Activated CD4-positive, alpha-beta T cell treated with anti-CD3 and anti-CD28 coated beads for 48 hours (primary cell): ENCODE measurements at regions not wholly inside any gene's neighbourhood (a gene's known extent, or its start where the extent isn't known, plus 50 kb on each side); places are given as distances from the start of the nearest gene placed in this dataset.
A peak's percentile ranks its signal among the peaks of the same experiment; 100 is the strongest.
"Not testable (repeated sequence)": the region's sequence is repeated elsewhere in the genome, so short reads cannot be mapped to it uniquely, and the experiment has no call there.

Experiments
- DNase-seq: peaks from one replicate; pipeline ENCODE4 v3.0.0-alpha.2; 2020

DNA sequence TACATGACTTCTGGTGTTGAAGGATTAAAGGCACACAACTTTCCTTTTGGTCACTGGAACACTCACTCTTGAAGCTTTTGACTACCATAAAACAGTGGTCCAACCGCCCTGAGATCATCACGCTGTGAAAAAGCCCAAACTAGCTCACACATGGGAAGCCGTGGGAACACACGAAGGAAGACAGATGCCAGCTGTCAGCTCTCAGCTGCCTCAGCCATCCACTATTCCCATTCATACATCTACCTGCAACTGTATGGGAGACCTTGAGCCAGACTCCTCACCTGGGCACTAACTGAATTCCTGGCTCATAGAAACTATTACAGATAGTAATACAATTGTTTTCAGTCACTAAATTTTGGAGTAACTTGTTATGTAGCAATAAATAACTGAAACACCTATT, 246.1 kb downstream of the MSX2 start:
- no peak for DNase-seq

DNA sequence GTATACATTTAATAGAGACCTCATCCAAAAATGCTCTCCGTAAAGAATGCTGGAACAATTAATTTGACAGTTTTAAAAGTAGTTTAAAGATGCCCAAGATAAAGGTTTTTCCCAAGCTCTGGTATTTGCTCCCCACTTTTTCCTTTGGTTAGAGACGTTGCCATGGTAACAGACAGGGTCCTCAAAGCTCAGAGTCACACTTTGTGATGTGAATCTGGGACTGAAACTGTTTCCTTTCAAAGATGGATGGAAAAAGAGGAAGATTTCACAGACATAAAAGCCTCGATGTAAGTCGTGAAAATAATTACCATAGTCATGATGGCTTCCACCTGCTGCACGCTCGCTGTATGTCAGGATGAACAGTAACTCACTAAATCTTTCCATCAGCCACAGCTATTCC, 229.5 kb downstream of the MSX2 start:
- no peak for DNase-seq

DNA sequence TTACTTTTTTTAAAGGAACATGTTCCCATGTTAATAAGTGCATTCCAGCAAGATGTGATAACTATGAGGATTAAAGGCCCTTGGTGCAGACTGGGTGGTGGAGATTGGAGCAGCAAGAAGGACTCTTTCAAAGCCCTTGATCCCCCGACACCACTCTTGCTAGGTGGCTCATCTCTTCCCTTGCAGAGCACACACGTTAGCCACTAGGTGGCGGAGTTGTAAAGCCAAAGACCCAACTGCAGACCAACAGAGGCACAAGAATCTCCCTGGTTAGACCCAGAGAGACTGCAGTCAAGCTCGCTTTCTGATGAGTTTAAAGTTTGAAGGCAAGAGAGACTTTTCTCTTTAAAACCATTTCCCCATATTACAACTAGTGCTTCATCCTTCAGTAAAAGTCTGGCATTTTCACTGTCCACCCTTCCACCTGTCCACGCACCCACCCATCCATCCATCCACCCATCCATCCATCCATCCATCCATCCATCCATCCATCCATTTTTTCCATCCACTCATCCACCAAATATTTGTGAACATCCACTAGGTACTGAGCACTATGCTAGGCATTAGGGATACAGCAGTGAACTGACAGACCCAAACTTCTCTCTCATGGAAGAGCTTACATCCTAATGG, 226.9 kb downstream of the MSX2 start:
- DNase-seq, result peak; percentile 69

DNA sequence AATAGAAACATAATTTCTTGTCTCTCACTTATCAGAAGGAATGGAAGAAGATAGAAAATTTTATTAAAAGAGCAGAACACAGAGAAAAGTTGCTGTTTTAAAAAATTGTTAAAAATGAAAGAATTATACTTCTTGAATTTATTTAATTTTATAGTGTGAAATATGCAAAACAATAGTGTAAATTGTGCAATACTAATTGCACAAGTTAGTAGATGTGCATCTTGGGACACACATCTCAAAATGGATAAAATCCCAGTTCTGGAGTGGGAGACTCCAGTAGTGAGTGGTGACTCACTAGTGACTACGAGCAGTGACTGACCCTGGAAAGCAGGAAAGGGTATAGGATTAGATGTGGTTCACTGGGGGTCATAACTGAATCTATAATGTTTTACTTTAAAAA, 223.2 kb downstream of the MSX2 start:
- no peak for DNase-seq

DNA sequence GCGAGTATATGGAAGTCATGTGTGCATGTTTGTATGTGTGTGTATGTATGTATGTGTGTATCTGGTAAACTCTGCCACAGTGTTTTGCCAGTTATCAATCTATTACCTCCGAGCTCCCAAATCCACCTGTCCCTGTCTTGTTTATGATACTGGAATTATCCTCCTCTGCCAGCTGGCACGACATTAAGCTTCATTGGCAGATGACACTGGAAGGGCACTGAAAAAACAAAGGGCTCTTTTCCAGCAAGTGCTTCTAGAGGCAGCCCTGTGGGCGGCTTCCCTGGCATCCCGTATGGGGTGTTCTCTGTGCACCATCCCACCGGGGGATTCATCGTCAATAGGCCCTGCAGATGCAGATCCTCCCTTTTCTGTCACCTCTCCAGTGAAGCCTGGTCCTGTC, 221.5 kb downstream of the MSX2 start:
- DNase-seq, result no peak

DNA sequence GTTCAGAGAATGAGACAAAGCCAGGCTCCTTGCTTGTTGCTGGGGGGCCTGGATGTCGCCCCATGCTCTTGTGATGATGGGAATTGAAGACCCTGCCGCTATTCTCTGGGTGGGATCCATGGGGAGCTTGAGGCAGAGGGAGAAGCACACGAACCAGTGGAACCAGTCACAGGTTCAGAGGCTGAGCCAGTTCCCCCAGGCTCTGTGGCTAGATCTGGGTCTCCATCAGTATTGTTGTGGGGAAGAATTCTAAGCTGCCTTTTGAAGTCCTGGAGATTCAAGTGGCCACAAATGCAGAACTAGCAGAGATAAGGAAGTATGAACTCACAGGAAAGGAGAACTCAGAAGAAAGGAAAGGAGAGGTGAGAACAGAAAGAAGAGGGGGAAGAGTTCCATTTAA, 219.4 kb downstream of the MSX2 start:
- no peak for DNase-seq

DNA sequence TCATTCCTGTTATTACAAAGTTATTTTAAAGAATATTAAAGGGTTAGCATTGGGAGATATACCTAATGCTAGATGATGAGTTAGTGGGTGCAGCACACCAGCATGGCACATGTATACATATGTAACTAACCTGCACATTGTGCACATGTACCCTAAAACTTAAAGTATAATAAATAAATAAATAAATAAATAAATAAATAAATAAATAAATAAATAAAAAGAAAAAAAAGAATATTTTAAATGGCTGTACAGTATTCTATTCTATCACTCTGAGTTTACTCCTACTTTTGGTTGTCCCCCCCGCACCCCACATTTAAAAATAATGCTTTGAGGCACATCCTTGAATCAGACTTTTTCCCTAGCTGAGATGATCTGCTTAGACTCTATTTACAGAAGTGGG, 218.6 kb downstream of the MSX2 start:
- not testable (repeated sequence) for DNase-seq

DNA sequence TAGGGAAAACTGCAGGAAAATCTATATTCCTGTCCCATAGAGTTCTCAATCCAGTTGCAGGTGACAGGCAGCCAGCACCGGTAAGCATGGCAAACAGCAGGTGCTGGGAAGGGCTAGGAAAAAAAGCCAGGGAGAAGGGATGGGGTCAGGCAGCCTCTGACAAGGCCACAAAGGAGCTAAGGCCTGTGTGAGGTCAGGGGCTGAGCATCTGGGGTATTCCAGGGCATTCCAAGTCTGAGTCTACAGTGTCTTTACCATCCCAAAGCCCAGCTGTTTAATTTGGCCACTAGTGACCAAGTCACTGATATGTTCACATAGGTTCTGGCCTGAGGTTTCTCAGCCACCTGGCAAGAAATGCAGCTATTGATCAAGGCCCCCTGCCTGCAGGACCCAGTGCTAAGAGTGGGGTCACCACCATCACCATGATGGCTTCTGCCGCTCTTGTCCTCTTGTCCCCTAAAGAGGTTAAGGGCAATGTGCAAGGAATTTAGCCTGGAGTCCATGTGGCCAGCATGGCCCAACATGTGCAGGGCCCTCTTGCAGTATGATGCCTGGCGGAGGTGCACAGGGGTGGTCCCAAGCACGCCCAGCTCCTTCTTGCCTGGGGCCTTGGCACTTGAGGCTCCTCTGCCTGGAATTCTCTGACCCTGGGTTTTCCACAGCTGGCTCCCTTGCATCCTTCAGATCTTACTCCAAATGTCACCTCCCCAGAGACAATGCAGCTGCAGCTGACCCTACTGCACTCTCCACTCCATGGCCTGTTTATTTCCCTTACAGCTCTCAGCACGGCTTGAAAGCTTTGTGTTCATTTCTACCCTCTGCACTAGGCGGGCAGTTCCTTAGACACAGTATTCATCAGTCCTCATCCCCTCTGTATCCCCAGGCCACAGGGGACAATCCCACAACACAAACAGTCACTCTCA, 213.1 kb downstream of the MSX2 start:
- DNase-seq, result no peak

DNA sequence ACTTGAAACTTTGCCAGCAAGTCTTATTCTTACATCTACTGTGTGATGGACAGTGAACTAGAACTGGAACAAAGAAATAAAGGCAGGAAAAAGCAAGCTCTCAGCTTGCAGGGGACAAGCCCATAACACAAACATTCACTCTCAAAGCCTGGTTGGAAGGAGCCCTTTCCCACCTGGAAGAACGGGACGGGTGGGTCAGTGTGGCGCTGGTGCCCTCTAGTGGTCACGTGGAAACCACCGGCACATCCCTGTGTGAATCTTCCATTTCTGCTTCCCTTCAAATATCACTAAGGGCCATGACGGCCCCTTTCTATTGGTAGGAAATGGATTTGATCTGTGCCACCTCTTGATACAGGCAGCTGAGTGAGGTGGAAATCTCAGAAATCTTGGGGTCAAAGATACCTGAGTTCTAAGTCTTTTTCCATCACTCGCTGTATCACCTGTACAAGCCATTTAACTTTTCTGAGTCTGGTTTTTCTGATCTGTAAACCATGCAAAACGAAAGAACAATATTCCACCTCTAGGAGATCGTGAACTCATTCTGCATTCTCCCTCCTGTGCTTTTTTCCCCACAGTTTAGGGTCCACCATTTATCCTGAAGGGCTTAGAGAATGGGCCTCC, 211.6 kb downstream of the MSX2 start:
- peak; percentile 52 for DNase-seq

DNA sequence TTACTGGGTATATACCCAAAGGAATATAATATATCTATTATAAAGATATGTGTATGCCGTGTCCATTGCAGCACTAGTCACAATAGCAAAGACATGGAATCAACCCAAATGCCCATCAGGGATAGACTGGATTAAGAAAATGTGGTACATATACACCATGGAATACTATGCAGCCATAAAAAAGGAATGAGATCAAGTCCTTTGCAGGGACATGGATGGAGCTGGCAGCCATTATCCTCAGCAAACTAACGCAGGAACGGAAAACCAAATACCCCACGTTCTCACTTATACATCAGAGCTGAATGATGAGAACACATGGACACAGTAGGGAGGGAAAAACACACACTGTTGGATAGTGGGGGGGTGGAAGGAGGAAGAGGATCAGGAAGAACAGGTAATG, 206.7 kb downstream of the MSX2 start:
- not testable (repeated sequence) for DNase-seq

DNA sequence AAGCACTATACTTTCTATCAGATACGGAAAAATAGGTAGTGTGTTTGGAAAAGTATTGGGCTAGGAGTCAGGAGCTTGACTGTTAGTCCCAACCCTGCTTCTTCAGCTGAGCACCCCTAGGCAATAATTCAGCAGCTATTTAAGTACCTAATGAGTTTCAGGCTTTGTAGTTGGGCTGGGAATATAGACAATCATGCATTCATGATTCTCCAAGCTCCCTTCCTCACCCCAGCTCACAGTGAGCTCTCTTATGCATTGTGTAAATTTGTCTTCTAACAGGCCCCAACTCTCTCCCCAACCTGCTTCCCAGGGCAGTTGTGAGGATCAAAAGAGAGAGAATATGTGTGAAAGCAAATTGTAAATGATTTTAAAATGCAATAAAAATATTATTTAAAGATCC, 201.2 kb downstream of the MSX2 start:
- DNase-seq, result no peak

DNA sequence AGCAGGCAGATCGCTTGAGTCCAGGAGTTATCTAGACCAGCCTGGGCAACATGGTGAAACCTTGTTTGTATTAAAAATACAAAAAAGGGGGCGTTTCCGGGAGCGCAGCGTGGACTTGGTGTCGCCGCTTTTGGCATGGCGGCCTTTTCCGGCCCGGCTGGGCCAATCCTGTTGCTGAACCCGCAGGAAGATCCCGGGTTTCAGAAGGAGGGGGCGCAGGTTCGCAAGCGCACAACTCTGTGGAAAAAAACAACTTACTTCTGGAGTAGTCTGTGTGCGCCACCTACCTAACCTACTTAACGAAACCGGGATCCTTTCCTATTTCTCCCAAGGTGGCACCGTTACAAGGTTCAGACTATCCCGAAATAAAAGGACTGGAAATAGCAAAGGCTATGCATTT, 198.6 kb downstream of the MSX2 start:
- DNase-seq, result no peak

DNA sequence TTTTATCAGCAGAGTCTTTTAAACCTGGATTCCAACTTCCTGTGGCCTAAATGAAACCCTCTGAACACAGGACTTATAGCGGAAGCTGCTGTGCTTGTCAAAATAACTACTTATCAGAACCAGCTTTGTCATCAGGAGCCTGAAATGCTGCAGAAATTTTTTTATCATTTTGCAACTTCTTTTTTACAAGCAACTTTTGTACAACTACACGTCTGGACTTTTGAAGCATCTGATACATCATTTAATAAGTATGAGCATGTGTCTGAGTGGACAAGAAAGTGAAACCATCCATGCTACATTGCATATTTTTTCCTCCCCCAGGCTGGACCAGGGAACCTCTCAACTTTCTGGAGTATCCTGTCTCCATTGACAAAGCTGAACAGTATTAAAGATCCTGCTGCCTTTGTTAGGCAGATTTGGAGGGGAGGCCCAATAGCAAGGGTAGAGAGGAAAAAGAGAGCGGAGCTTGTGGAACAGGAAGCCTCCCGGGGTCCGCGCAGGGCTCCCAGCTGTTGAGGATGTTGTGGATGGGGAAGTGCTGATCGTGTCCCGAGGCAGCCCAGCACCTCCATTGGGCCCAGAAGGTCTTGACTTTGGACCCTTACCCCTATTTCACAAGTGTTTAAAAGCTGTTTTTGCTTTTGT, 196.6 kb downstream of the MSX2 start:
- DNase-seq, result no peak

DNA sequence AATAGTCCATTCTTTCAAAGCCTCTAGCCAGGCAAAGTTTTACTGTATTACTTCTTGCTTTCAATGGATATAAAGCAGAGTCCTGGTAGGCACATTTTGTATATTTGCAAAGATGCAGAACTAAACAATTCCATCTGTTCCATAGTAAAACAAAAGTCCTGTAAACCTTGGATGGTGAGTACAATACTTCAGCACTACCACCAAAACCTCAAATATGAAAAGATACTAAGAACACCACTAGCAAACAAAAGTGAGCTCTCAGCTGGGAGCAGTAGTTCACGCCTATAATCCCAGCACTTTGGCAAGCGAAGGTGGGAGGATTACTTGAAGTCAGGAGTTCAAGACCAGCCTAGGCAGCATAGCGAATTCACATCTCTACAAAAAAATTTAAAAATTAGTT, 195.0 kb downstream of the MSX2 start:
- DNase-seq, result no peak

DNA sequence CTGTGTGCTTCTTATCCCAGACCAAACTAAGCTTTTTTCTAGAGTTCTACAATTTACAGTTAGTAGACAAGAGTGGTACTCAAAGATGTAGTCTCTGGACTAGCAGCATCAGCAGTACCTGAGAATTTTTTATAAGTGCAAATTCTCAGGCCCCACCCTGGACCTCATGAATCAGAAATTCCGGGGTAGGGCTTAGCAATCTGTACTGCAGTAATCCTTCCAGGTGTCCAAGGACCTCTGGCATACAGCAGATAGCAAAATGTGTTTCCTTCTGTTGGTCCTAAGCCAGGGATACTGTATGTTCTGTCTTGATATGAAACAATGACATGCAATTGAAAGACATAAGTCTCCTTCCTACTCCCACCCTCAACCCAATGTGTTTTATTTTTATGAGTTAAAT, 194.3 kb downstream of the MSX2 start:
- no peak for DNase-seq

DNA sequence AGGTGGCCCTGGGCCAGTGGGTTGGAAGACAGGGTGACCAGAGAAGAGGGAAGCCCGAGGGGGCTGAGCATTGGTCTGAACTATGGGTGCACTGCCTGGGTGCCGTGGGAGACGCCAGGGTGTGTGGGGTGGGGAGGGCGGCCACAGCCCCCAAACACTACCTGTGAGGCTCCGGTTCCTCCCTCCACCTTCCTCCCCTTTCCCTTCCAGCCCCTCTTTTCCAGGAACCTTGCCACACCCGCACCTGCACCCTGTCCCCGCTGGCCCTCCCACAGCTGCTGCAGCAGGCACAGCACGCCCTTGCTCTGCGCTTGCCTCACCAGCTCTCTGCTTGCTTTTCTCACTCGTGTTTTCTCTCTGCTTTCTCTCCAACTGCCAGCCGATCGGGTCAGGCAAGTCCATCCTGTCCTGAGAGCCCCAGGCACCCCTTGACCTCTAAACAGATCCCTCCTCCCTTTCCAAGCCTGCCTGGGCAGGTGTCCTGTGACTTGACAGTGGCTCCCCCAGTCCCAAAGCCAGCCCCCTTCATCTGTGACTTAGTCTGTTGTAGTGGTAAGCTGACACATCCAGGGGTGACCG, 193.7 kb downstream of the MSX2 start:
- DNase-seq, result no peak

DNA sequence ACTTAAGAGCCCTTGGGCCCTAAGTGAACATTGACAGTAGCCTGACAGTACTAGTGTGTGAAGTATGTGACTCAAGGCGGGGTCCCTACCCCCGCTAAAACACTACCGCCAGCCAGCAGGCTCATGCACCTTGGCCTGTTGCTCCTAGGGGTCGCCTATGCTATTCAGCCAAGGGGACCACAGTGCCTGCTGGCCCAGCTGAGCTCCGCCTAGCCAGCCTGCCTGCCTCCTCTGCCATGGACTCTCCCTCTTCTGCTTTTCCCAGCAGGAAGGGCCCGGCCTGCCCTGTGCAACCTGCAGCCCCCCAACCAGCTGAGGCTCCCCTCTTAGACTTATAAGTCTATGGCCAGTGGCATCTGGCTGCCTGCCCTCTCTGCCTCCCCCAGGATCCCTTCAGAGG, 193.1 kb downstream of the MSX2 start:
- DNase-seq, result not testable (repeated sequence)

DNA sequence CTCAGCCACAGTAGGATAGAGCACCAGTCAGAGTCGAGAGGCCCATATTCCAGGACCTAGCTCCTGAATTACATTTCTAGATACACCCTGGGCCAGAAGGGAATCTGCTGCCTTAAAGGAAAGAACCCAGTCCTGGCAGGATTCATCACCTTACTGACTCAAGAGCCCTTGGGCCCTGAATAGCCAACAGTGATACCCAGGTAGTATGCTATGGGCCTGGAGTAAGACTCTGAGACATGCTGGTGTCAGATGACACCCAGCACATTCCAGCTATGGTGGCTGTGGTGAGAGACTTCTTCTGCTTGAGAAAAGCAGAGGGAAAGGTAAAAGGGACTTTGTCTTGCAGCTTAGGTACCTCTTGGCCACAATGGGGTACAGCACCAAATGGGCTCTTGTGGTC, 192.5 kb downstream of the MSX2 start:
- not testable (repeated sequence) for DNase-seq

DNA sequence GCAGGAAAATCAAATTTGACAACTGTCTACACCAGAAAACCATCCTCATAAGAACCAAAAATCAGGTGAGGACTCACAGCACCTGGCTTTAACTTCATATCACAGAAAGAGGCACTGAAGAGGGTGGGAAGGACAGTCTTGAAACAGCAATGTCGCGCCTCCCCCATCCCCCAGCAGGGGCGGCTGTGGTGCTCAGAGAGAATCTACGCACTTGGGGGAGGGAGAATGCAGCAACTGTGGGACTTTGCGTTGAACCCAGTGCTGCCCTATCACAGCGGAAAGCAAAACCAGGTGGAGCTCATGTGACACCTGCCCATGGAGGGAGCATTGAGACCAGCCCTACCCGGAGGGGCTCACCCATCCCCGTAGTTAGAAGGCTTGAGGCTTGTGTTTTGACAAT, 191.8 kb downstream of the MSX2 start:
- DNase-seq, result no peak

DNA sequence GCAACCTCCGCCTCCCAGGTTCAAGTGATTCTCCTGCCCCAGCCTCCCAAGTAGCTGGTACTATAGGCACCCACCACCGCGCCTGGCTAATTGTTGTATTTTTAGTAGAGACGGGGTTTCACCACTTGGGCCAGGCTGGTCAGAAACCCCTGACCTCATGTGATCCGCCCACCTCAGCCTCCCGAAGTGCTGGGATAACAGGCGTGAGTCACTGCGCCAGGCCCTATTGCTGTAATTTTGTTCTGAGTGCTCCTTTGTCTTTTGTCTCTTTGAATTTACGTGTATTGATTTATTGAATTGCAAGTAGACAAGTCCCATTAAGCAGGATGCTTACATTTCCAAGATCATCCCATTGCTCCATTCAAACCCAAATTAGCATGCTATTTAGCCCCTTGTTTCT, 186.7 kb downstream of the MSX2 start:
- DNase-seq, result no peak

DNA sequence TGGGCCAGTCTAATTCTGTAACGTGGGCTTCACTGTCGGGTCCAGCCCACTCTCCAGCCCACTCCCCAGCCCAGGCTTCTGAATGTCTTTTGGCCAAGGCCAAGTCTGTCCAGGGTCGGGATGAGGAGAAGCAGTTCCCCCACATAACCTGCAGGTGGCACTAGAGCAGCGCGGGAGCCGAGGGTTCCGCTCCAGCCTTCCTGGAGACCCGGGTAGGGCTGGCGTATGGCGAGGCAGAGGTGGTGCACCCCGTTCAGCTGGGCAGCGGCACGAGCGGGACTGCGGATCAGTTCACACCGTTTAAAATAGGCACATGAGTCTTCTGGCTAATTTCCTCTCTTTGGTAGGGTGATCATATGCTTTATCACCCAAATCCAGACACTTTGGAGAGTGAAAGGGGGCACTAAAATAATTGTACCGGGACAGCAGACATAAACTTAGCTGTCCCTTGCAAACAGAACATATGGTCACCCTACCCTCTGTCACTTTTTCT, 185.9 kb downstream of the MSX2 start:
- DNase-seq, result peak; percentile 76

DNA sequence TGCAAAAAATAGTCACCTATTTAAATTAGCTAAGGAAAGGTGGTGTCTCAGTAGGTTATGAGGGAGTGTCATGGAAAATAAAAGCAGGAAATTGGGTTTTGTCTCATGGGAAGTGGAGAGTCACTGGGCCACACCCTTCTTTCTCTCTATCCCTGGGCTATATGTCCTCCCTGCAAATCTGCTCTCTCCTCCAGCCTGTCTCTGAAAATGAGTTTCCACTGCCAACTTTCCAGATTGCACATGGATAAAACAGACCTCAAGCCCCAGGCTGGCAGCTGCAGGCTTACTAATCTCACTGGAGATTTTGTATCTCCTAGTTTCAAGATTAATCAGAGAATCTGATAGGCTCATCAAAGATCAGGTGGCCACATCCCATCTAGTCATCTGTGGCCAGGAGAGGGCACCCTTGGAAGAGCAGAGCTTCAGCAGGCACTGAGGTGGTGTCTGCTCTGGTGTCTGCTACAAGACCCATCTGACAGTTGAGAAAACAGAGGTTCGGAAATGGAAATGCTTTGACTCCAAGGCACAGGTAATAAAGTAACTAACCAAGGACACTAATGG, 178.9 kb downstream of the MSX2 start:
- DNase-seq, result peak; percentile 15

DNA sequence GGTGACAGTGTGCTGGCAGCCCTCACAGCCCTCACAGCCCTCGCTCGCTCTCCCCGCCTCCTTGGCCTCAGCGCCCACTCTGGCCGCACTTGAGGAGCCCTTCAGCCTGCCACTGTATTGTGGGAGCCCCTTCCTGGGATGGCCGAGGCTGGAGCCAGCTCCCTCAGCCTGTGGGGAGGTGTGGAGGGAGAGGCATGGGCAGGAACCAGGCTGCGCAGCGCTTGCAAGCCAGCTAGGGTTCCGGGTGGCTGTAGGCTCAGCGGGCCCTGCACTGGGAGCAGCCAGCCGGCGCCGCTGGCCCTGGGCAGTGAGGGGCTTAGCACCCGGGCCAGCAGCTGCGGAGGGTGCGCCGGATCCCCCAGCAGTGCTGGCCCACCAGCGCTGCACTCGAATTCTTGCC, 177.0 kb downstream of the MSX2 start:
- DNase-seq, result no peak
